Neutrophil (primary cell): ENCODE measurements at regions not wholly inside any gene's neighbourhood (a gene's known extent, or its start where the extent isn't known, plus 50 kb on each side); places are given as distances from the start of the nearest gene placed in this dataset.

Experiments used
- H3K27ac ChIP-seq: fragments of 200-600 bp; sonication (generic); 2 replicates; pipeline ENCODE4 v1.5.1; 2016; ENCODE audit warnings: mild to moderate bottlenecking, moderate library complexity
- H3K27me3 ChIP-seq: fragments of 200-600 bp; sonication (generic); 2 replicates; pipeline ENCODE4 v1.6.0; 2016; ENCODE audit warnings: mild to moderate bottlenecking
- H3K36me3 ChIP-seq: fragments of 200-600 bp; sonication (generic); 2 replicates; pipeline ENCODE4 v1.5.1; 2017
- H3K4me1 ChIP-seq, 2 experiments: fragments of 200-600 bp in 1 of 2; sonication (generic) in 1 of 2; 1 replicate in 1 of 2; 2 replicates in 1 of 2; pipeline versions ENCODE4 v1.5.1 to v1.6.1; 2013 to 2016; ENCODE audit warnings: low read depth in 1 of 2, low read length in 1 of 2, mild to moderate bottlenecking in 1 of 2, moderate library complexity in 1 of 2; ENCODE audit not compliant: control insufficient read depth in 1 of 2, insufficient read depth in 1 of 2
- H3K4me3 ChIP-seq, 2 experiments: fragments of 200-600 bp in 1 of 2; sonication (generic) in 1 of 2; 1 replicate in 1 of 2; 2 replicates in 1 of 2; pipeline ENCODE4 v1.5.1; 2013 to 2016; ENCODE audit warnings: low read depth in 1 of 2, low read length in 1 of 2, mild to moderate bottlenecking in 1 of 2, moderate library complexity in 1 of 2
- H3K9me3 ChIP-seq: fragments of 200-600 bp; sonication (generic); 2 replicates; pipeline ENCODE4 v1.5.1; 2016
- TF ChIP-seq, protein P1 (sequence below): fragments of 200-600 bp; sonication (generic); IDR thresholded peaks from 2 replicates; pipeline ENCODE4 v1.5.1; 2016; ENCODE audit warnings: antibody characterized with exemption

DNA sequence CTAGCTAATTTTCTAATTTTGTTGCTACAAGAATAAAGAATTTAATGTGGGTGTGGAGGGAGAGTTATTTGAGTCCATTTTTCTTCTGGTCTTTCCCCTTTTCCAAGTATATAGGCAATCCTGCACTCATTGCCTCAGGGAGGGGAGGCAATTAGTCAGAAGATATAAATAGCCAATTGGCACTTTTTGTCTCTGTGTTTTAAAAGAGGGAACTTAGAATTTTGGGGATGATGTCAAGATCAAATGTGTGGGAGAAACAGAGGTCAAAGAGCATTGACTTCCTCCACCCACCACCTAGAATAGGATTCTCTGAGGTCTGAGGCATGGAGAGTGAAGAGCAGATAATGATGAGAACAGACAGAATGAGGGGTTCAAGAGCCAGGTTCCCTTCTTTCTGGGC, 120.3 kb upstream of the ZC3H12C start:
- H3K9me3 ChIP-seq, result no peaks in the 10 kb centered on the region
- no peak overlapping the region for H3K4me3 ChIP-seq
- no peaks in the 10 kb centered on the region for H3K27me3 ChIP-seq
- TF ChIP-seq, protein P1, sequence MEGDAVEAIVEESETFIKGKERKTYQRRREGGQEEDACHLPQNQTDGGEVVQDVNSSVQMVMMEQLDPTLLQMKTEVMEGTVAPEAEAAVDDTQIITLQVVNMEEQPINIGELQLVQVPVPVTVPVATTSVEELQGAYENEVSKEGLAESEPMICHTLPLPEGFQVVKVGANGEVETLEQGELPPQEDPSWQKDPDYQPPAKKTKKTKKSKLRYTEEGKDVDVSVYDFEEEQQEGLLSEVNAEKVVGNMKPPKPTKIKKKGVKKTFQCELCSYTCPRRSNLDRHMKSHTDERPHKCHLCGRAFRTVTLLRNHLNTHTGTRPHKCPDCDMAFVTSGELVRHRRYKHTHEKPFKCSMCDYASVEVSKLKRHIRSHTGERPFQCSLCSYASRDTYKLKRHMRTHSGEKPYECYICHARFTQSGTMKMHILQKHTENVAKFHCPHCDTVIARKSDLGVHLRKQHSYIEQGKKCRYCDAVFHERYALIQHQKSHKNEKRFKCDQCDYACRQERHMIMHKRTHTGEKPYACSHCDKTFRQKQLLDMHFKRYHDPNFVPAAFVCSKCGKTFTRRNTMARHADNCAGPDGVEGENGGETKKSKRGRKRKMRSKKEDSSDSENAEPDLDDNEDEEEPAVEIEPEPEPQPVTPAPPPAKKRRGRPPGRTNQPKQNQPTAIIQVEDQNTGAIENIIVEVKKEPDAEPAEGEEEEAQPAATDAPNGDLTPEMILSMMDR, result no peak
- H3K36me3 ChIP-seq, result no peaks in the 10 kb centered on the region
- H3K27ac ChIP-seq, result no peak overlapping the region
- H3K4me1 ChIP-seq, result peaks cover 8 to 18% of the 10 kb centered on the region in 2 experiments

DNA sequence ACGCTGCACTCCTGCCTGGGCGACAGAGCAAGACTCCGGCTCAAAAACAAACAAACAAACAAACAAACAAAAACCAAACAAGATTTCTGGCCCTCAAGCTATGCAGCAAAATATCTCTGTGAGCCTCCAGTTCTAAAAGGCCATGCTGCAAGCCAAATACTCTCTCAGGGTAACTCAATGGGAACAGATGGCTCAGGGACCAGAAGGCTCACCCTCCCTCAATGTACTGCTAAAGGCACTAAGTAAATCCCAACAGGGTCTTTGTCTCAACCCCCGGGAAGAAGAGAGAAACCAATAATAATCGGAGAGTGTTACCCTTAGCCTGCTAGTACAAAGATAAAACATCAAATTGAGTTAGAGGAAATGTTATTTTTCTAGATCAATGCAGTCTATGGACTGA, 119.7 kb upstream of the ZC3H12C start:
- no peak overlapping the region for H3K27ac ChIP-seq
- peaks cover 8 to 18% of the 10 kb centered on the region in 2 experiments for H3K4me1 ChIP-seq
- TF ChIP-seq, protein P1, result no peak
- H3K9me3 ChIP-seq, result no peaks in the 10 kb centered on the region
- H3K4me3 ChIP-seq, result no peak overlapping the region
- no peaks in the 10 kb centered on the region for H3K27me3 ChIP-seq
- H3K36me3 ChIP-seq, result no peaks in the 10 kb centered on the region

DNA sequence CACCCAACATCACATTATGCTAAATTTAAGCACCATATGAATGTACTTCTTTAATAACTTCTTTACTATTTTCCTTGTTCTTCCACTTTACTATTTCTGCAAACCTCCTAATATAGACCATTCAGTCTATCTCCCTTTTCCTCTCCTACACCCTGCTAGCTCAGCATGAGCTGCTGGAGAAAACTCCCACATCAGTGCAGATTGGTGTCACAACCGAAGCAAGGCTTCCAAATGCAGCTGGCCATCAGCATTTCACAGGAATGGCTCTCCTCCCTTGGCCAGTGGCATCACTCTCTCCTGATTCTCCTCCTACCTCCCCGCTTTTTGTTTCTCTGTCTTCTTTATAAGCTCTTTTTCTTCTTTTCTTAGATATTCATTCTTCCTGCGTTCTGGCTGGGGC, 118.7 kb upstream of the ZC3H12C start:
- no peak overlapping the region for H3K27ac ChIP-seq
- no peaks in the 10 kb centered on the region for H3K9me3 ChIP-seq
- TF ChIP-seq, protein P1, result no peak
- H3K4me1 ChIP-seq, result peaks cover 8 to 18% of the 10 kb centered on the region in 2 experiments
- H3K36me3 ChIP-seq, result no peaks in the 10 kb centered on the region
- no peak overlapping the region for H3K4me3 ChIP-seq
- no peaks in the 10 kb centered on the region for H3K27me3 ChIP-seq

DNA sequence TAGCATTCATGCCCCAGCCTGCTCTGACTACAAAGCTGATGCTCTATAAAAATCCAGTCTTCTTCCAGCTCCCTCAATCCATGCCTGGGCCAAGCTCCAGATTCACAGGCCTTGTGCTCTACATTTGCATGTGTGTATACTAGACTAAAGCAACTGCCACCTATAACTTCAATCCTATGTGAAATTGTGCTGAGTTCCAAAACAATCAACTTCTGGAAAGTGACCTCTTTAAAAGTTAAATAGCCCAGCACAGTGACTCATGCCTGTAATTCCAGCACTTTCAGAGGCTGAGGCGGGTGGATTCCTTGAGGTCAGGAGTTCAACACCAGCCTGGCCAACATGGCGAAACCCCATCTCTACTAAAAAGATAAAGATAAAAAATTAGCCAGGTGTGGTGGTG, 114.3 kb upstream of the ZC3H12C start:
- no peaks in the 10 kb centered on the region for H3K4me1 ChIP-seq
- no peaks in the 10 kb centered on the region for H3K36me3 ChIP-seq
- H3K4me3 ChIP-seq, result no peak overlapping the region
- TF ChIP-seq, protein P1, result no peak
- H3K27me3 ChIP-seq, result no peaks in the 10 kb centered on the region
- H3K9me3 ChIP-seq, result no peaks in the 10 kb centered on the region
- no peak overlapping the region for H3K27ac ChIP-seq

GRCh38 chr11:109981031-109981636, 112.1 kb upstream of the ZC3H12C start:
- TF ChIP-seq, protein P1, result no peak

More at GRCh38 chr11:109981031-109981636, 112.1 kb upstream of the ZC3H12C start:
- Histone ChIP-seq H3K9me3 (no peaks in the 10 kb centered on the region), H3K27ac (no peak overlapping the region), H3K4me1 (no peaks in the 10 kb centered on the region), H3K27me3 (no peaks in the 10 kb centered on the region), H3K4me3 (no peak overlapping the region), H3K36me3 (no peaks in the 10 kb centered on the region)
